ENCODE measurements at regions not wholly inside any gene's neighbourhood (a gene's known extent, or its start where the extent isn't known, plus 50 kb on each side); places are given as distances from the start of the nearest gene placed in this dataset.
"Not testable (repeated sequence)": the region's sequence is repeated elsewhere in the genome, so short reads cannot be mapped to it uniquely, and the experiment has no call there.

GRCh38 chr4:127449449-127449848 lies 183.3 kb upstream of the INTU start:
- DNase-seq = no peak

- peak; percentile 77 for DNase-seq
Observed at GRCh38 chr4:127450276-127450675, 182.5 kb upstream of the INTU start.

- DNase-seq = no peak
Observed at GRCh38 chr4:127463883-127464282, 168.9 kb upstream of the INTU start.

GRCh38 chr4:127469542-127469941 lies 163.2 kb upstream of the INTU start:
- no peak for DNase-seq

GRCh38 chr4:127469959-127470809 lies 162.6 kb upstream of the INTU start:
- no peak for DNase-seq

GRCh38 chr4:127478271-127478670 lies 154.5 kb upstream of the INTU start:
- not testable (repeated sequence) for DNase-seq

GRCh38 chr4:127479031-127479622 lies 153.6 kb upstream of the INTU start:
- DNase-seq = peak; percentile 31

- DNase-seq = no peak
Observed at GRCh38 chr4:127482049-127482448, 150.7 kb upstream of the INTU start.

- DNase-seq = no peak
Observed at GRCh38 chr4:127484117-127484516, 148.6 kb upstream of the INTU start.

GRCh38 chr4:127486248-127486647 lies 146.5 kb upstream of the INTU start:
- DNase-seq = no peak

GRCh38 chr4:127491571-127491970 lies 141.2 kb upstream of the INTU start:
- no peak for DNase-seq

GRCh38 chr4:127496875-127497274 lies 135.9 kb upstream of the INTU start:
- not testable (repeated sequence) for DNase-seq

- DNase-seq = no peak
Observed at GRCh38 chr4:127498366-127498765, 134.4 kb upstream of the INTU start.

GRCh38 chr4:127500242-127500641 lies 132.5 kb upstream of the INTU start:
- DNase-seq = no peak

GRCh38 chr4:127501103-127501502 lies 131.7 kb upstream of the INTU start:
- DNase-seq = no peak

GRCh38 chr4:127503111-127503510 lies 129.6 kb upstream of the INTU start:
- no peak for DNase-seq

GRCh38 chr4:127505203-127505602 lies 127.6 kb upstream of the INTU start:
- DNase-seq = peak; percentile 42

GRCh38 chr4:127506283-127506682 lies 126.5 kb upstream of the INTU start:
- DNase-seq = no peak

GRCh38 chr4:127509155-127509554 lies 123.6 kb upstream of the INTU start:
- DNase-seq = no peak

GRCh38 chr4:127512672-127513071 lies 120.1 kb upstream of the INTU start:
- not testable (repeated sequence) for DNase-seq

- DNase-seq = not testable (repeated sequence)
Observed at GRCh38 chr4:127515259-127515658, 117.5 kb upstream of the INTU start.

- no peak for DNase-seq
Observed at GRCh38 chr4:127518046-127518445, 114.7 kb upstream of the INTU start.

GRCh38 chr4:127521463-127521862 lies 111.3 kb upstream of the INTU start:
- no peak for DNase-seq

- DNase-seq = no peak
Observed at GRCh38 chr4:127523369-127523768, 109.4 kb upstream of the INTU start.

- no peak for DNase-seq
Observed at GRCh38 chr4:127525608-127526007, 107.1 kb upstream of the INTU start.
